ENCODE measurements at regions not wholly inside any gene's neighbourhood (a gene's known extent, or its start where the extent isn't known, plus 50 kb on each side); places are given as distances from the start of the nearest gene placed in this dataset.

GRCh38 chr20:48010623-48011022 is 225.3 kb upstream of the SULF2 start:
- no peak overlapping the region for H3K27ac ChIP-seq
- DNase-seq, result no peak
- H3K36me3 ChIP-seq (replicated peaks), result no peaks in the 10 kb centered on the region
- in situ Hi-C loops (cut with HindIII; ENCODE audit: low pct_ligation_motif_present, low sequenced_read_pairs), result no loop called here
- TF ChIP-seq, protein P1, sequence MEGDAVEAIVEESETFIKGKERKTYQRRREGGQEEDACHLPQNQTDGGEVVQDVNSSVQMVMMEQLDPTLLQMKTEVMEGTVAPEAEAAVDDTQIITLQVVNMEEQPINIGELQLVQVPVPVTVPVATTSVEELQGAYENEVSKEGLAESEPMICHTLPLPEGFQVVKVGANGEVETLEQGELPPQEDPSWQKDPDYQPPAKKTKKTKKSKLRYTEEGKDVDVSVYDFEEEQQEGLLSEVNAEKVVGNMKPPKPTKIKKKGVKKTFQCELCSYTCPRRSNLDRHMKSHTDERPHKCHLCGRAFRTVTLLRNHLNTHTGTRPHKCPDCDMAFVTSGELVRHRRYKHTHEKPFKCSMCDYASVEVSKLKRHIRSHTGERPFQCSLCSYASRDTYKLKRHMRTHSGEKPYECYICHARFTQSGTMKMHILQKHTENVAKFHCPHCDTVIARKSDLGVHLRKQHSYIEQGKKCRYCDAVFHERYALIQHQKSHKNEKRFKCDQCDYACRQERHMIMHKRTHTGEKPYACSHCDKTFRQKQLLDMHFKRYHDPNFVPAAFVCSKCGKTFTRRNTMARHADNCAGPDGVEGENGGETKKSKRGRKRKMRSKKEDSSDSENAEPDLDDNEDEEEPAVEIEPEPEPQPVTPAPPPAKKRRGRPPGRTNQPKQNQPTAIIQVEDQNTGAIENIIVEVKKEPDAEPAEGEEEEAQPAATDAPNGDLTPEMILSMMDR (IDR thresholded peaks at IDR 0.05; ENCODE audit: low read depth, low read length, missing control alignments), result no peak
- H3K27me3 ChIP-seq (replicated peaks), result no peaks in the 10 kb centered on the region
- H3K4me3 ChIP-seq (ENCODE audit: low read depth, low read length), result no peak overlapping the region

- Histone ChIP-seq H3K36me3 (replicated peaks) (no peaks in the 10 kb centered on the region), H3K27ac (no peak overlapping the region), H3K4me3 (ENCODE audit: low read depth, low read length) (no peak overlapping the region), H3K27me3 (replicated peaks) (no peaks in the 10 kb centered on the region)
- TF ChIP-seq, protein P1 (IDR thresholded peaks at IDR 0.05; ENCODE audit: low read depth, low read length, missing control alignments), result no peak
- in situ Hi-C loops (cut with HindIII; ENCODE audit: low pct_ligation_motif_present, low sequenced_read_pairs), result no loop called here
- no peak for DNase-seq
Observed at GRCh38 chr20:48008850-48009515, 223.7 kb upstream of the SULF2 start.

DNA sequence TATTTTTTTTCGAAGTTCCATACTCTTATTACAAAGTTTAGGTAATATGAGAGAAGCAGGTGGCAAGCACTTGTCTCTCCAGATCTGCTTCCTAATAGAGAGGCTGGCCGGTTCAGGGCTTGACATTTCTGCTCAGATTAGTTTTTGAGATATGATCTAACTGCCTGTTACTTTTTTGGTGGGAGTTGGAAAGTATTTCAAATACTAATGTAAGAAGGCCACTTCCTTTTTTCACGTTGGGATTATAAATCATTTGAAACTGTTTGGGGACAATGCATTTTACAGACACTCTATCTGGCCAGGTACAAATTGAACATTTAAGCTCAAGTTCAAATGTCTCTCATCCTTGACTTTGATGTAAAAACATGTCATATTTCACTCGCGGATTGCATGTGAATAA is 222.1 kb upstream of the SULF2 start:
- H3K27ac ChIP-seq, result no peak overlapping the region
- TF ChIP-seq, protein P1 (IDR thresholded peaks at IDR 0.05; ENCODE audit: low read depth, low read length, missing control alignments), result no peak
- no peaks in the 10 kb centered on the region for H3K27me3 ChIP-seq (replicated peaks)
- no peak overlapping the region for H3K4me3 ChIP-seq (ENCODE audit: low read depth, low read length)
- H3K36me3 ChIP-seq (replicated peaks), result no peaks in the 10 kb centered on the region
- in situ Hi-C loops (cut with HindIII; ENCODE audit: low pct_ligation_motif_present, low sequenced_read_pairs), result no loop called here
- no peak for DNase-seq

GRCh38 chr20:48006036-48006833 is 221.0 kb upstream of the SULF2 start:
- no peak overlapping the region for H3K27ac ChIP-seq
- TF ChIP-seq, protein P1 (IDR thresholded peaks at IDR 0.05; ENCODE audit: low read depth, low read length, missing control alignments), result no peak
- in situ Hi-C loops (cut with HindIII; ENCODE audit: low pct_ligation_motif_present, low sequenced_read_pairs), result no loop called here
- no peak for DNase-seq
- no peaks in the 10 kb centered on the region for H3K27me3 ChIP-seq (replicated peaks)
- H3K36me3 ChIP-seq (replicated peaks), result no peaks in the 10 kb centered on the region
- no peak overlapping the region for H3K4me3 ChIP-seq (ENCODE audit: low read depth, low read length)

- no peaks in the 10 kb centered on the region for H3K36me3 ChIP-seq (replicated peaks)
- TF ChIP-seq, protein P1 (IDR thresholded peaks at IDR 0.05; ENCODE audit: low read depth, low read length, missing control alignments), result no peak
- no peak overlapping the region for H3K27ac ChIP-seq
- no peak for DNase-seq
- in situ Hi-C loops (cut with HindIII; ENCODE audit: low pct_ligation_motif_present, low sequenced_read_pairs), result no loop called here
- H3K4me3 ChIP-seq (ENCODE audit: low read depth, low read length), result no peak overlapping the region
- H3K27me3 ChIP-seq (replicated peaks), result no peaks in the 10 kb centered on the region
Observed at GRCh38 chr20:48003021-48003420, 217.7 kb upstream of the SULF2 start.

Data from brain microvascular endothelial cell (primary cell).